ENCODE measurements at regions not wholly inside any gene's neighbourhood (a gene's known extent, or its start where the extent isn't known, plus 50 kb on each side); places are given as distances from the start of the nearest gene placed in this dataset.

- no peaks in the 10 kb centered on the region for H3K9me3 ChIP-seq (replicated peaks; ENCODE audit: control insufficient read depth, insufficient read depth, low read length)
- RAD21 ChIA-PET (ENCODE audit: unreplicated experiment) = no interaction called here
- SMC1A ChIA-PET (ENCODE audit: uncharacterized antibody, unreplicated experiment) = interaction anchor here (0.9 kb wide), 1 partner anchor 33 kb away, joined by 5 read pairs; no protein-coding TSS in a partner anchor
- BruUV-seq (replicated peaks) = no TSS peak
- no peak overlapping the region for H3K9ac ChIP-seq (ENCODE audit: control insufficient read depth, insufficient read depth, low read length)
- no peak for FAIRE-seq
- ATAC-seq = no peak
- H3K36me3 ChIP-seq (ENCODE audit: control insufficient read depth in 2 of 2, insufficient read depth in 2 of 2, low read length in 1 of 2) = no peaks in the 10 kb centered on the region
- CTCF ChIA-PET = no interaction called here
- H2AFZ ChIP-seq (ENCODE audit: control insufficient read depth, low read depth, low read length) = no peak overlapping the region
- no peak overlapping the region for H3K4me2 ChIP-seq (ENCODE audit: control insufficient read depth, insufficient read depth)
- in situ Hi-C loops (cut with MboI) = no loop called here
- POLR2A ChIA-PET = no interaction called here
- H4K20me1 ChIP-seq (ENCODE audit: control insufficient read depth, insufficient read depth) = no peaks in the 10 kb centered on the region
- WGBS (ENCODE audit: insufficient coverage, insufficient replicate concordance, low lambda C conversion rate, missing lambda C conversion rate) = 0% methylated on average over 4 of the region's 4 CpGs
- no peak for DNase-seq (ENCODE audit: low read depth, low spot score)
- intact Hi-C loops (cut with micrococcal nuclease; ENCODE audit: unreplicated experiment) = no loop called here
- no peak overlapping the region for H3K4me3 ChIP-seq
- no peaks in the 10 kb centered on the region for H3K79me2 ChIP-seq (ENCODE audit: control insufficient read depth, insufficient read depth, low read length)
- H3K27ac ChIP-seq (ENCODE audit: control insufficient read depth, insufficient read depth) = no peak overlapping the region
- TF ChIP-seq GATAD2B (conservative IDR thresholded peaks at IDR 0.05; ENCODE audit: low read depth) (no peak), FOXM1 (IDR thresholded peaks at IDR 0.05; ENCODE audit: low read depth, low read length) (no peak), TCF7 (IDR thresholded peaks at IDR 0.05; ENCODE audit: borderline replicate concordance) (no peak), RBBP5 (conservative IDR thresholded peaks at IDR 0.05) (no peak), NFIC (IDR thresholded peaks at IDR 0.05; ENCODE audit: low read depth, low read length) (no peak), NRF1 (conservative IDR thresholded peaks at IDR 0.05; ENCODE audit: low read depth, low read length) (no peak), IKZF2 (IDR thresholded peaks at IDR 0.05) (no peak)
- no peaks in the 10 kb centered on the region for H3K4me1 ChIP-seq (ENCODE audit: control insufficient read depth, insufficient read depth, low read length)
- no peaks in the 10 kb centered on the region for H3K27me3 ChIP-seq (replicated peaks in 1 of 2; ENCODE audit: control insufficient read depth in 2 of 2, insufficient read depth in 2 of 2, low read length in 1 of 2)
Observed at GRCh38 chr9:117858561-117858960, 154.4 kb downstream of the TLR4 start.

GRCh38 chr9:117860849-117861248, 156.6 kb downstream of the TLR4 start:
- no peaks in the 10 kb centered on the region for H4K20me1 ChIP-seq (ENCODE audit: control insufficient read depth, insufficient read depth)
- FAIRE-seq = no peak
- no peak for ATAC-seq
- 44% methylated on average over 1 of the region's 1 CpG for WGBS (ENCODE audit: insufficient coverage, insufficient replicate concordance, low lambda C conversion rate, missing lambda C conversion rate)
- ChIA-PET CTCF (interaction anchor here (1.2 kb wide), 1 partner anchor 79 kb away, joined by 3 read pairs; no protein-coding TSS in a partner anchor), SMC1A (ENCODE audit: uncharacterized antibody, unreplicated experiment) (no interaction called here), RAD21 (ENCODE audit: unreplicated experiment) (no interaction called here), POLR2A (no interaction called here)
- no peaks in the 10 kb centered on the region for H3K9me3 ChIP-seq (replicated peaks; ENCODE audit: control insufficient read depth, insufficient read depth, low read length)
- no peak overlapping the region for H3K4me2 ChIP-seq (ENCODE audit: control insufficient read depth, insufficient read depth)
- H2AFZ ChIP-seq (ENCODE audit: control insufficient read depth, low read depth, low read length) = no peak overlapping the region
- in situ Hi-C loops (cut with MboI) = no loop called here
- H3K36me3 ChIP-seq (ENCODE audit: control insufficient read depth in 2 of 2, insufficient read depth in 2 of 2, low read length in 1 of 2) = no peaks in the 10 kb centered on the region
- no peaks in the 10 kb centered on the region for H3K79me2 ChIP-seq (ENCODE audit: control insufficient read depth, insufficient read depth, low read length)
- no peak overlapping the region for H3K9ac ChIP-seq (ENCODE audit: control insufficient read depth, insufficient read depth, low read length)
- TF ChIP-seq RBBP5 (conservative IDR thresholded peaks at IDR 0.05) = no peak
- TF ChIP-seq RUNX3 (IDR thresholded peaks at IDR 0.05; ENCODE audit: low read length) = no peak
- no peak for TF ChIP-seq STAT3 (IDR thresholded peaks at IDR 0.05; ENCODE audit: low read depth, low read length)
- no peak for TF ChIP-seq CBX3 (IDR thresholded peaks at IDR 0.05; ENCODE audit: borderline replicate concordance, low read depth)
- TF ChIP-seq YBX1 (IDR thresholded peaks at IDR 0.05) = no peak
- TF ChIP-seq NRF1 (conservative IDR thresholded peaks at IDR 0.05; ENCODE audit: low read depth, low read length) = no peak
- no peak for TF ChIP-seq ATF2 (IDR thresholded peaks at IDR 0.05; ENCODE audit: low read length)
- TF ChIP-seq ZNF217 (IDR thresholded peaks at IDR 0.05) = no peak
- no peak for TF ChIP-seq CTCF (IDR thresholded peaks at IDR 0.05 in 2 of 3, conservative IDR thresholded peaks at IDR 0.05 in 1 of 3; ENCODE audit: control insufficient read depth in 2 of 3, extremely low read depth in 1 of 3, insufficient read depth in 1 of 3, low read depth in 3 of 3, low read length in 3 of 3)
- no peak for TF ChIP-seq FOS (IDR thresholded peaks at IDR 0.05; ENCODE audit: borderline replicate concordance, extremely low read depth, insufficient read length)
- no peak overlapping the region for H3K27ac ChIP-seq (ENCODE audit: control insufficient read depth, insufficient read depth)
- no TSS peak for BruUV-seq (replicated peaks)
- H3K27me3 ChIP-seq (replicated peaks in 1 of 2; ENCODE audit: control insufficient read depth in 2 of 2, insufficient read depth in 2 of 2, low read length in 1 of 2) = no peaks in the 10 kb centered on the region
- H3K4me1 ChIP-seq (ENCODE audit: control insufficient read depth, insufficient read depth, low read length) = no peaks in the 10 kb centered on the region
- DNase-seq (ENCODE audit: low read depth, low spot score) = no peak
- H3K4me3 ChIP-seq = no peak overlapping the region
- intact Hi-C loops (cut with micrococcal nuclease; ENCODE audit: unreplicated experiment) = no loop called here

All from GM12878 (cell line).